ENCODE measurements at regions not wholly inside any gene's neighbourhood (a gene's known extent, or its start where the extent isn't known, plus 50 kb on each side); places are given as distances from the start of the nearest gene placed in this dataset.
A peak's percentile ranks its signal among the peaks of the same experiment; 100 is the strongest.

DNA sequence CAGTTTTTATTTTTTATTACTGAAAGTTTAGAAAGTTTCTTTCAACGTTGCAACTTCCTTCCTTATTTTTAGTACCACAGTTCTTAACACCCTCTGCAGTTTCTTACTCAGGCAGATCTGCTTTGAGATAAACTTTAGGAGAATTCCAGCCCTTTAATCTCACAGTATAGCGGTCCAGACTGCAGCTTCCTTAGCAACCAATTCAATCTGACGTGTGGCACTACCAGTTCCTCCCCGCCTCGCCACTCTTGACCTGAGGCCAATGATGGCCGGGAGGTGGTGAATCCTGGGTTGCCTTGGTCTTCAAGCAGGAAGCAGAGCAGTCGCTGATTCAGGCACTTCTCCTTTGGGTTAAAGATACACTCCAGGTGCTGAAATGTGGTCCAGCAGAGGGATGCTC lies 334.3 kb upstream of the TRPC7 start:
- TF ChIP-seq CTCF (IDR thresholded peaks at IDR 0.05; ENCODE audit: low read depth, low read length) = no peak
- no peak for TF ChIP-seq MYC (IDR thresholded peaks at IDR 0.05; ENCODE audit: low read depth, low read length)
- TF ChIP-seq POLR2A (IDR thresholded peaks at IDR 0.05; ENCODE audit: extremely low read depth, insufficient read length) = no peak
- TF ChIP-seq, protein P1, sequence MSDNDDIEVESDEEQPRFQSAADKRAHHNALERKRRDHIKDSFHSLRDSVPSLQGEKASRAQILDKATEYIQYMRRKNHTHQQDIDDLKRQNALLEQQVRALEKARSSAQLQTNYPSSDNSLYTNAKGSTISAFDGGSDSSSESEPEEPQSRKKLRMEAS (IDR thresholded peaks at IDR 0.05; ENCODE audit: low read depth, low read length) = no peak
- peak; percentile 12 for DNase-seq (ENCODE audit: low read depth)
- H3K4me3 ChIP-seq (ENCODE audit: low read depth, low read length) = no peak overlapping the region

DNA sequence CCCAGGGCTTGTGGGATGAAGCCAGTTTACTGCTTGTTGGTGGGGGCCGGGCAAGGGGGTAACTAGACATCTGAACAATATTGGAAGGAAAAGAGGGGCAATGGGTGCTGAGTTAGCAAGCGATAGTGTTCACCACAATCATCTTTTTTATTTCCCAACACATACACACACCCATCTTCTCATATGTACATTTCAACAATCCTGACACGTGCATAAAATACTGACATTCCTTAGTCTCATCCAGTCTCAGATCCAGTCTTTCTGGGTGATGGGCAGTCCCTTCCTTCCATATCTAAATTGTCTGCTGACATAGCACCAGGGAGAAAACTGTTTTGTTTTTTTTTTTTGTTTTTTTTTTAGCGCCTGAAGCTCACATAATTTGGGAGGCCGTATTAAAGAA lies 333.6 kb upstream of the TRPC7 start:
- no peak overlapping the region for H3K4me3 ChIP-seq (ENCODE audit: low read depth, low read length)
- DNase-seq (ENCODE audit: low read depth) = no peak
- TF ChIP-seq CTCF (IDR thresholded peaks at IDR 0.05; ENCODE audit: low read depth, low read length) = no peak

DNA sequence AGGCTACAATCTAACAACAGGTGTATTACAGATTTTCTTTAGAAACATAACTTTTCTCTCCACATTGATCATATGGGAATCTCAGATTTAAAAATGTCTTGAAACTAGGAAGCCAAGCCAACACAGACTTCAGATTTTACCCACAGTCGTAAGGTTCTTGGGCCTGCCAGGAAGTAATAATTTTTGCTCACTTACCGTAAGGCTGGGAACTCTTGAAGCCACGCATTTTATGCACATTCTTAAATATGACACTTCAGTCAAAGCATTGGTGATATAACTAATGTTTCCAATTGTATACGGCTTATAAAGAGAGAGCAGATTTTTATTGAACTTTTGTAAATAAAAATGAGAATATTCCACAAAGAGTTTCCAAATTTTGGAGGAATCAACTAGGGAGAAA lies 328.9 kb upstream of the TRPC7 start:
- no peak for DNase-seq (ENCODE audit: low read depth)
- no peak overlapping the region for H3K4me3 ChIP-seq (ENCODE audit: low read depth, low read length)
- TF ChIP-seq CTCF (IDR thresholded peaks at IDR 0.05; ENCODE audit: low read depth, low read length) = no peak
- TF ChIP-seq POLR2A (IDR thresholded peaks at IDR 0.05; ENCODE audit: extremely low read depth, insufficient read length) = no peak
- no peak for TF ChIP-seq MYC (IDR thresholded peaks at IDR 0.05; ENCODE audit: low read depth, low read length)
- TF ChIP-seq, protein P1 (IDR thresholded peaks at IDR 0.05; ENCODE audit: low read depth, low read length) = no peak

GRCh38 chr5:136689552-136689951 lies 324.2 kb upstream of the TRPC7 start:
- no peak overlapping the region for H3K4me3 ChIP-seq (ENCODE audit: low read depth, low read length)
- TF ChIP-seq CTCF (IDR thresholded peaks at IDR 0.05; ENCODE audit: low read depth, low read length) (no peak), MYC (IDR thresholded peaks at IDR 0.05; ENCODE audit: low read depth, low read length) (no peak), POLR2A (IDR thresholded peaks at IDR 0.05; ENCODE audit: extremely low read depth, insufficient read length) (no peak)
- TF ChIP-seq, protein P1 (IDR thresholded peaks at IDR 0.05; ENCODE audit: low read depth, low read length) = no peak
- DNase-seq (ENCODE audit: low read depth) = no peak

DNA sequence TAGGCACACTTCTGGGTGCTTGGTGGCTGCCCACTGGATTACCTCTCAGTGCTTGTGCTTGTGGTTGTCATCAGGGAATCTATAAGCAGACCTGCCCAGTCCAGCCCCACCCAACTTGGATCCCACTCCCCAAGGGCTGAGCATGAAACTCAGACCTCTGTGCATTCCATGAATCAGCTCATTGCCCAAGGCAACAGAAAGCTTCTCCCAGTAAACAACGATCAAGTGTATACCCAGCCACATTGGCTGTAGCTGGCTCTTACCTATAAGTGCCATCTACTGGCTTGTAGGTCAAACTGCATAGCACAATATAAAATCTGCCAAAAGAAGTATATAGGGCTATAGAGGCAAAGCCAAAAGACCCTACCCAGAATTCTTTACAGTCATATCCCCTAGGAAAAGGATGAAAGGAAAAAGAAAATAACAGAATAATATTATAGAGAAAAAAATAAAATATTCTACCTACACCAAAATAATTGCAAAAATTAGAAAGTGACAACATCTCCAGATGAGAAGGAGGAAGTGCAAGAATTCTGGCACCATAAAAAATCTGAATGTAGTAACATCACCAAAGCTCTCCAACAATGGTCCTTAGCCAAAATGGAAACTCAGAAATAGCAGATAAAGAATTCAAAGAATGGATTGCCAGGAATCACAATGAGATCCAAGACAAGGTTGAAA lies 321.0 kb upstream of the TRPC7 start:
- peak; percentile 25 for DNase-seq (ENCODE audit: low read depth)
- H3K4me3 ChIP-seq (ENCODE audit: low read depth, low read length) = no peak overlapping the region
- peak; percentile 48 for TF ChIP-seq CTCF (IDR thresholded peaks at IDR 0.05; ENCODE audit: low read depth, low read length)
- TF ChIP-seq, protein P1 (IDR thresholded peaks at IDR 0.05; ENCODE audit: low read depth, low read length) = no peak

GRCh38 chr5:136682986-136683385 lies 317.6 kb upstream of the TRPC7 start:
- TF ChIP-seq, protein P1 (IDR thresholded peaks at IDR 0.05; ENCODE audit: low read depth, low read length) = no peak
- no peak for TF ChIP-seq CTCF (IDR thresholded peaks at IDR 0.05; ENCODE audit: low read depth, low read length)
- TF ChIP-seq MYC (IDR thresholded peaks at IDR 0.05; ENCODE audit: low read depth, low read length) = no peak
- TF ChIP-seq POLR2A (IDR thresholded peaks at IDR 0.05; ENCODE audit: extremely low read depth, insufficient read length) = no peak
- no peak overlapping the region for H3K4me3 ChIP-seq (ENCODE audit: low read depth, low read length)

More at GRCh38 chr5:136682986-136683385, 317.6 kb upstream of the TRPC7 start:
- DNase-seq (ENCODE audit: low read depth) = no peak

Data from NB4 (cell line).